OCI-LY7 (cell line): ENCODE measurements at regions not wholly inside any gene's neighbourhood (a gene's known extent, or its start where the extent isn't known, plus 50 kb on each side); places are given as distances from the start of the nearest gene placed in this dataset.
"Not testable (repeated sequence)": the region's sequence is repeated elsewhere in the genome, so short reads cannot be mapped to it uniquely, and the experiment has no call there.

Source experiments
- BruUV-seq: library from RNA; stranded (reverse); fragments of 400-500 nt; replicated peaks from 2 replicates; lab custom pipeline; 2021; lab: Mats Ljungman, UMichigan
- CTCF ChIA-PET: fragments of 300-600 bp; sonication (Branson Sonifier 250); formaldehyde crosslinking; loops from one replicate; lab custom pipeline; 2022; ENCODE audit warnings: antibody characterized with exemption; ENCODE audit not compliant: unreplicated experiment; lab: Charles Lee
- POLR2A ChIA-PET: fragments of 300-600 bp; sonication (Branson Sonifier 250); formaldehyde crosslinking; loops from one replicate; lab custom pipeline; 2022; ENCODE audit warnings: antibody characterized with exemption; lab: Charles Lee
- DNase-seq: peaks from one replicate; pipeline ENCODE4 v3.0.0-alpha.2; 2015; ENCODE audit warnings: low spot score
- H2AFZ ChIP-seq: fragments of 200-600 bp; sonication (generic), shearing (Covaris generic); 2 replicates; pipeline ENCODE4 v1.6.1; 2014; ENCODE audit warnings: mild to moderate bottlenecking, antibody characterized with exemption, low read length, moderate library complexity
- H3K27ac ChIP-seq: fragments of 200-600 bp; sonication (generic); 2 replicates; pipeline ENCODE4 v1.5.1; 2014; ENCODE audit warnings: mixed run types, low read depth, mild to moderate bottlenecking, moderate library complexity, low read length, inconsistent platforms; ENCODE audit not compliant: poor library complexity, severe bottlenecking
- H3K36me3 ChIP-seq: fragments of 200-600 bp; sonication (generic); 2 replicates; pipeline ENCODE4 v1.6.1; 2014; ENCODE audit warnings: mild to moderate bottlenecking, antibody characterized with exemption, low read length, moderate library complexity, mixed read lengths; ENCODE audit not compliant: insufficient read depth
- H3K4me1 ChIP-seq: fragments of 200-600 bp; sonication (generic); 2 replicates; pipeline ENCODE4 v1.5.1; 2014; ENCODE audit warnings: mild to moderate bottlenecking, low read length; ENCODE audit not compliant: insufficient read depth, poor library complexity, severe bottlenecking
- H3K4me2 ChIP-seq: fragments of 200-600 bp; sonication (generic); 2 replicates; pipeline ENCODE4 v1.6.1; 2014; ENCODE audit warnings: mild to moderate bottlenecking, low read length
- H3K4me3 ChIP-seq: fragments of 200-600 bp; sonication (generic); 2 replicates; pipeline ENCODE4 v1.5.1; 2014; ENCODE audit warnings: mild to moderate bottlenecking, low read depth, low read length; ENCODE audit not compliant: poor library complexity, severe bottlenecking
- H3K79me2 ChIP-seq: fragments of 200-600 bp; sonication (generic); 2 replicates; pipeline ENCODE4 v1.6.1; 2016; ENCODE audit warnings: low read depth, mild to moderate bottlenecking, low read length, moderate library complexity, mixed read lengths; ENCODE audit not compliant: insufficient read depth
- H3K9me2 ChIP-seq: fragments of 200-600 bp; sonication (generic); 2 replicates; pipeline ENCODE4 v1.6.1; 2016; ENCODE audit warnings: mild to moderate bottlenecking, low read length, mixed read lengths; ENCODE audit not compliant: insufficient read depth
- H3K9me3 ChIP-seq: fragments of 200-600 bp; sonication (generic); 2 replicates; pipeline ENCODE4 v1.6.1; 2014; ENCODE audit warnings: mild to moderate bottlenecking, mixed run types, low read length, mixed read lengths
- H4K20me1 ChIP-seq: fragments of 200-600 bp; sonication (generic); 2 replicates; pipeline ENCODE4 v1.6.1; 2014; ENCODE audit warnings: mild to moderate bottlenecking, antibody characterized with exemption, low read length, moderate library complexity, mixed read lengths; ENCODE audit not compliant: insufficient read depth
- EZH2phosphoT487 ChIP-seq: fragments of 200-600 bp; sonication (generic); IDR thresholded peaks from 2 replicates; pipeline ENCODE4 v1.6.1; 2018; ENCODE audit warnings: low read depth, borderline replicate concordance, mild to moderate bottlenecking, mixed run types, antibody characterized with exemption, low read length, moderate library complexity, mixed read lengths
- intact Hi-C: fragments of 100-400 bp; cut with micrococcal nuclease; formaldehyde crosslinking; loops from one replicate; pipeline ENCODE4 v1.10.0; 2022; ENCODE audit not compliant: unreplicated experiment
- TF ChIP-seq, protein P1 (sequence below): fragments of 200-600 bp; sonication (generic); conservative IDR thresholded peaks from 2 replicates; pipeline ENCODE4 v1.5.1; 2014; ENCODE audit warnings: mild to moderate bottlenecking, antibody characterized with exemption, low read length, moderate library complexity, mixed read lengths

DNA sequence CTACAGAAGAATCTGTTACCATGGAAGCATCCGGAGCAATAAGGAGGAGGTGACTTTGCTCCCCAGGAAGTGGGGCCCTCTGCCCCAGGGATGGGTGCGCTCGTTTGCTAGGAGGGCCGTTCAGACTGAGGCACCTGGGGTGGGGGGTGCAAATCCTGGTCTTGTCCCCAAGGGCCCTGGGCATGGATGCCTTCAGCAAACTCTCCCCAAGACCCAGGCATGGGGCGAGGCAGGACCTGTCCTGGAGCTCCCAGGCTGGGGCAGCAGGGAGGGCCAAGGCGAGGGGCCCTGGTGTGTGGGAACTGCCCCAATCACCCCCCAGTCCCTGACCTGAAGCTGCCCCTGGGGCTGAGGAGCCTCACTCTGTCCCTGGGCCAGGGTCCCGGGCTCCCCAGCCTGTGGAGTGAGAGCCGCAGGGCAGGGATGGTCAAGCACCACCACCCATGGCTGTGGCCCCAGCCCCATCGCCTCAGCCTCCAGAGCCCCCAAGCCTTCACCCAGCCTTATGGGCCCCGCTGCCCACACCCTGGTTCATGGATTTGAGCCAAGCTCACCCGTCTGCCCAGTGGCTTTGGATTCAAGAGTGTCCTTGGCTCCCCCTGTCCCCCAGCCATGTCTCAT is 240.6 kb upstream of the SGCG start:
- Histone ChIP-seq H3K4me3 (no peak overlapping the region), H3K9me3 (no peaks in the 10 kb centered on the region), H2AFZ (no peak overlapping the region), H3K4me2 (no peak overlapping the region), H4K20me1 (no peaks in the 10 kb centered on the region), H3K9me2 (no peaks in the 10 kb centered on the region), H3K4me1 (no peaks in the 10 kb centered on the region), H3K36me3 (no peaks in the 10 kb centered on the region), H3K27ac (no peak overlapping the region), H3K79me2 (no peaks in the 10 kb centered on the region)
- intact Hi-C loops: no loop called here
- no TSS peak for BruUV-seq
- ChIA-PET CTCF (no interaction called here), POLR2A (no interaction called here)
- TF ChIP-seq, protein P1, sequence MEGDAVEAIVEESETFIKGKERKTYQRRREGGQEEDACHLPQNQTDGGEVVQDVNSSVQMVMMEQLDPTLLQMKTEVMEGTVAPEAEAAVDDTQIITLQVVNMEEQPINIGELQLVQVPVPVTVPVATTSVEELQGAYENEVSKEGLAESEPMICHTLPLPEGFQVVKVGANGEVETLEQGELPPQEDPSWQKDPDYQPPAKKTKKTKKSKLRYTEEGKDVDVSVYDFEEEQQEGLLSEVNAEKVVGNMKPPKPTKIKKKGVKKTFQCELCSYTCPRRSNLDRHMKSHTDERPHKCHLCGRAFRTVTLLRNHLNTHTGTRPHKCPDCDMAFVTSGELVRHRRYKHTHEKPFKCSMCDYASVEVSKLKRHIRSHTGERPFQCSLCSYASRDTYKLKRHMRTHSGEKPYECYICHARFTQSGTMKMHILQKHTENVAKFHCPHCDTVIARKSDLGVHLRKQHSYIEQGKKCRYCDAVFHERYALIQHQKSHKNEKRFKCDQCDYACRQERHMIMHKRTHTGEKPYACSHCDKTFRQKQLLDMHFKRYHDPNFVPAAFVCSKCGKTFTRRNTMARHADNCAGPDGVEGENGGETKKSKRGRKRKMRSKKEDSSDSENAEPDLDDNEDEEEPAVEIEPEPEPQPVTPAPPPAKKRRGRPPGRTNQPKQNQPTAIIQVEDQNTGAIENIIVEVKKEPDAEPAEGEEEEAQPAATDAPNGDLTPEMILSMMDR: no peak
- no peak for TF ChIP-seq EZH2phosphoT487
- no peak for DNase-seq

GRCh38 chr13:22940736-22941135 is 240.0 kb upstream of the SGCG start:
- Histone ChIP-seq H2AFZ (no peak overlapping the region), H3K9me2 (no peaks in the 10 kb centered on the region), H3K4me1 (no peaks in the 10 kb centered on the region), H3K36me3 (no peaks in the 10 kb centered on the region), H3K9me3 (no peaks in the 10 kb centered on the region), H3K27ac (no peak overlapping the region), H3K4me3 (no peak overlapping the region), H4K20me1 (no peaks in the 10 kb centered on the region), H3K79me2 (no peaks in the 10 kb centered on the region), H3K4me2 (no peak overlapping the region)
- no peak for DNase-seq
- TF ChIP-seq, protein P1: no peak
- no peak for TF ChIP-seq EZH2phosphoT487
- POLR2A ChIA-PET: no interaction called here
- CTCF ChIA-PET: no interaction called here
- BruUV-seq: no TSS peak
- intact Hi-C loops: no loop called here

DNA sequence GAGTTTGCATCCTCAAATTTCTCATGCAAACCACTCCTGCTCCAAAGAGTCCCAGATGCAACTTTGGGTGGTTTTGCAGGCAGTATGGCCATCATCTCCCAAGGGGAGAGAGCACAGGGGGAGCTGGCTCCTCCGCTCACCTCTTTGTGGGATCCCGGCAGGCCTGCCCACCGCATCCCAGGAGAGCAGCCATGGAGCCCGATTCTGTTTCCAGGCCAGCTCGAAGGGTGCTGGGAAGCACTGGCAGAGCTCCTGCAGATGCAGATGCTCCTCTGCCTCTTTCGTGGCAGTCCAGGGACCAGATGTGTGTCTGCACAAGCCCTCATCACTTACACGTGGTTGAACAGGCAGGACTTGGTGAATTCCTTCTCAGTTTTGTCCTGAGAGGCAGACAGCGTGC is 239.3 kb upstream of the SGCG start:
- H4K20me1 ChIP-seq, H3K9me2 ChIP-seq, BruUV-seq, H2AFZ ChIP-seq, H3K27ac ChIP-seq, H3K9me3 ChIP-seq, POLR2A ChIA-PET, H3K4me3 ChIP-seq, H3K79me2 ChIP-seq, H3K36me3 ChIP-seq, CTCF ChIA-PET, intact Hi-C loops, H3K4me2 ChIP-seq, DNase-seq, H3K4me1 ChIP-seq: not testable (repeated sequence)

GRCh38 chr13:22942831-22943230 is 237.9 kb upstream of the SGCG start:
- BruUV-seq: not testable (repeated sequence)

More at GRCh38 chr13:22942831-22943230, 237.9 kb upstream of the SGCG start:
- H3K9me3 ChIP-seq, H3K36me3 ChIP-seq, H2AFZ ChIP-seq, H3K4me2 ChIP-seq, H3K9me2 ChIP-seq, H3K4me3 ChIP-seq, H4K20me1 ChIP-seq, H3K27ac ChIP-seq, DNase-seq, intact Hi-C loops, CTCF ChIA-PET, POLR2A ChIA-PET, H3K4me1 ChIP-seq, H3K79me2 ChIP-seq: not testable (repeated sequence)
